NCI-H1105 treated with DMSO at 0.1 percent for 48 hours (cell line): ENCODE measurements at regions not wholly inside any gene's neighbourhood (a gene's known extent, or its start where the extent isn't known, plus 50 kb on each side); places are given as distances from the start of the nearest gene placed in this dataset.
"Not testable (repeated sequence)": the region's sequence is repeated elsewhere in the genome, so short reads cannot be mapped to it uniquely, and the experiment has no call there.

Experiments
- DNase-seq: peaks from one replicate; lab custom pipeline; 2025; lab: John Stamatoyannopoulos, UW

GRCh38 chr3:101913168-101913567 lies 63.9 kb downstream of the NFKBIZ start:
- DNase-seq = no peak

GRCh38 chr3:101917761-101918160 lies 68.4 kb downstream of the NFKBIZ start:
- DNase-seq = not testable (repeated sequence)

GRCh38 chr3:101922151-101922725 lies 72.9 kb downstream of the NFKBIZ start:
- DNase-seq = not testable (repeated sequence)

GRCh38 chr3:101924621-101925020 lies 75.3 kb downstream of the NFKBIZ start:
- not testable (repeated sequence) for DNase-seq

GRCh38 chr3:101925124-101925523 lies 75.8 kb downstream of the NFKBIZ start:
- DNase-seq = not testable (repeated sequence)

GRCh38 chr3:101925564-101925963 lies 76.2 kb downstream of the NFKBIZ start:
- peak; percentile 22 for DNase-seq

GRCh38 chr3:101926594-101927105 lies 77.3 kb downstream of the NFKBIZ start:
- DNase-seq = no peak

GRCh38 chr3:101928890-101929289 lies 79.6 kb downstream of the NFKBIZ start:
- no peak for DNase-seq

GRCh38 chr3:101931081-101931480 lies 81.8 kb downstream of the NFKBIZ start:
- DNase-seq = no peak

- no peak for DNase-seq
These were observed 83.2 kb downstream of the NFKBIZ start for GRCh38 chr3:101932326-101933068.

GRCh38 chr3:101936419-101937356 lies 87.4 kb downstream of the NFKBIZ start:
- no peak for DNase-seq

- DNase-seq = no peak
These were observed 89.0 kb downstream of the NFKBIZ start for GRCh38 chr3:101938262-101938847.

- DNase-seq = no peak
These were observed 90.2 kb downstream of the NFKBIZ start for GRCh38 chr3:101939361-101940049.

GRCh38 chr3:101940521-101941317 lies 91.4 kb downstream of the NFKBIZ start:
- DNase-seq = peak; percentile 31

GRCh38 chr3:101941318-101942040 lies 92.2 kb downstream of the NFKBIZ start:
- DNase-seq = no peak

GRCh38 chr3:101942356-101942755 lies 93.0 kb downstream of the NFKBIZ start:
- DNase-seq = no peak

GRCh38 chr3:101943029-101943428 lies 93.7 kb downstream of the NFKBIZ start:
- no peak for DNase-seq

- DNase-seq = no peak
These were observed 95.0 kb downstream of the NFKBIZ start for GRCh38 chr3:101944308-101944707.

GRCh38 chr3:101945980-101946379 lies 96.7 kb downstream of the NFKBIZ start:
- DNase-seq = no peak

- DNase-seq = no peak
These were observed 97.6 kb downstream of the NFKBIZ start for GRCh38 chr3:101946906-101947305.
